DMS 273 (cell line): ENCODE measurements at regions not wholly inside any gene's neighbourhood (a gene's known extent, or its start where the extent isn't known, plus 50 kb on each side); places are given as distances from the start of the nearest gene placed in this dataset.
"Not testable (repeated sequence)": the region's sequence is repeated elsewhere in the genome, so short reads cannot be mapped to it uniquely, and the experiment has no call there.

Source experiments
- DNase-seq: peaks from one replicate; lab custom pipeline; 2025; ENCODE audit not compliant: unreplicated experiment; lab: John Stamatoyannopoulos, UW

DNA sequence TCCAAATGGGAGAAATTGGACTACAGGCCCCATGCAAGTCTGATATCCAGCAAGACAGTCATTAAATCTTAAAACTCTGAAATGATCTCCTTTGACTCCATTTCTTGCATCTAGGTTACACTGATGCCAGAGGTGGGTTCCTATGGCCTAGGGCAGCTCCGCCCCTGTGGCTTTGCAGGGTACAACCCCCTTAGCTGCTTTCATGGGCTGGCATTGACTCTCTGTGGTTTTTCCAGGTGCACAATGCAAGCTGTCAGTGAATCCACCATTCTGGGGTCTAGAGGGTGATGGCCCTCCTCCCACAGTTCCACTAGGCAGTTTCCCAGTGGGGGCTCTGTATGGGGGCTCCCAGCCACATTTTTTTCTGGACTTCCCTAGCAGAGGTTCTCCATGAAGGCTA is 228.5 kb upstream of the ADAMTS3 start:
- no peak for DNase-seq

DNA sequence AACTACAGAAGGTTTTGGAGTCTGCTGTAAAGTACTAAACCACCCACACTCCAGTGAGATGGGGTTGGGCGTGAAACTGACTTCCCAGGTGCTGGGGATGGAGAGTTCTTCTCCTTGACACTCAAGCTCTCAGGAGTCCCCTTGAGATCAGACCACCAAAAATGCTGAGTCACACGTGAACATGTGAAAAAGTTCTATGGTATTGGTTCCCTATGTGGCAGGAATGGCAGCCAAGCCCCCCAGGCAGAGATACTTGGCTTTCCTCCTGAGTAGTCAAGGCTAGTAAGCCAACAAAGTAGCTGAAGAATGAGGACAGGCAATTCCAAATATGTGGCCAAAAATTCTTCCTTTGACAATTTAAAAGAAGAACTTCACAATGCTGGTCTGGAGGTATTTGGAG is 222.0 kb upstream of the ADAMTS3 start:
- no peak for DNase-seq

DNA sequence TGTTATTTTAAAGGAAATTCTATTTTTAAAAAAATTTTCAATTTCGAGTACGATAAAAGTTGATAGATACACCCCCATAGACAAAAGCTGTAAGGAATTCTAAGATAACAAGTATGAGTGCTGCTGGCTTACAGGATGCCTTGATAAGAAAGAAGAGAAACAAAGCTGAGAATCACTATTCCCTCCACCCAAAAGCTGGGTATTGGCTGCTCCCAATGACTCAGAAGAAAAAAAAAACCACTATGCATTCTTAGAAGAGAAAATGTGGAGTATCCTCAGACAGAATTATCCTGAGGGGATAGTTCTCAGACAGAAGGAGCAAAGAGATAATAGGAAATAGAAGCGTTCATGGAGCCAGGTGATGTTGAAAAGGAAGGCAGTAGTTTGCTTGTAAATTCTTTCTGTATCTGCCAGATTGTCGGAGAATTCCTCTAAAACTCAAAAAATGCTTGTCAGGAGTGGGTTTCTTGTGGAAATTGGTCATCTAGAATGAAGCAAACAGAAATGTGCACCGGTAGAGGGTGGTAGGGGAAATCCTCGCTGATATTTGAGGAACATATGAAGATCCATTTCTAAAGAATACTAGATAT is 217.5 kb upstream of the ADAMTS3 start:
- DNase-seq, result no peak

DNA sequence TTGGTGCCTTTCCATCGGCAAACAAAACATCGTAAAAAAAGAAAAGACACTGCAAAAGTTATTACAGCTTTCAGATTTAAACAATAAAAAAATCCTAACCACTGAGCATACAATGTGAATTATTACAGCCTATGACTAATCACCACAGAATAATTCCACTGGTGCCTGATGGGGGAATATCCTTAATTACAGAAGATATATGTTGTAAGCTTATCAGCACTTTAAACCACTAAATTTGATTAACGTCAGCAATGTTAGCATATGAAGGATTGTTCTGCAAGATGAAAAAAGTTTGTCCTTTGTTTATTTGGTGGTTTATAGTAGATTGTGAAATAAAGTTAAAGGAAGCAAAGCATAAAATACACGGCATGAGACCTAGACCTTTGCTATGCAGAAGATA is 210.2 kb upstream of the ADAMTS3 start:
- no peak for DNase-seq

DNA sequence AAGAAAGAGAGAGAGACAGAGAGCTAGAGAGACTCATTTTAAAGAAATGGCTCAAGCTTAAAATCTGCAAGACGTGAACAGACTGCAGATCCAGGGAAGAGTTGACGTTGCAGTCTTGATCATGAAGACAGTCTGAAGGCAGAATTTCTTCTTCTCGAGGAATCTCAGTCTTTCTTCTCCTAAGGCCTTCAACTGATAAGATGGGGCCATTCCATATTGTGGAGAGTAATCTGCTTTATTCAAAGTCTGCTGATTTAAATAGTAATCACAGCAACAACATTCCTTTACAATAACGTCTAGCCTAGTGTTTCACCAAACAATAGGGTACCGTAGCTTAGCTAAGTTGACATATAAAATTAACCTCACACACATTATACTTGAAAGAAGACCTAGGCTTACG is 208.4 kb upstream of the ADAMTS3 start:
- no peak for DNase-seq

DNA sequence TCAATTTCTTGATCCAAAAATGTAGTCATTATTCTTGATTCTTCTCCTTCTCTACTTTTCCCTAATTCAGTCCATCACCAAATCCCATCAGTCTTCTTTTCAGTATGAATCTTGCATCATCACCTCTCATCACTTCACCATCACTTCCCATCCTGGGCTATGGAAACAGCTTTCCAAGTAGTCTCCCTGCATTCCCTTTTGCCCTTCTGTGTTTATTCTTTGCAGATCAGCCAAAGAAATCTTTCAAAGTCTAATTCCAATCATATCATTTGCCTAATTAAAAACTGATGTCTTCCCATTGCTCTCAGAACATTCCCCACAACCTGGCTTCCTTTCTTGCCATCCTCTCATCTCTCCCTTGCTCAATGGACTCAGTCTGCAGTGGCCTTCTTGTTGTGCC is 201.7 kb upstream of the ADAMTS3 start:
- DNase-seq, result no peak

DNA sequence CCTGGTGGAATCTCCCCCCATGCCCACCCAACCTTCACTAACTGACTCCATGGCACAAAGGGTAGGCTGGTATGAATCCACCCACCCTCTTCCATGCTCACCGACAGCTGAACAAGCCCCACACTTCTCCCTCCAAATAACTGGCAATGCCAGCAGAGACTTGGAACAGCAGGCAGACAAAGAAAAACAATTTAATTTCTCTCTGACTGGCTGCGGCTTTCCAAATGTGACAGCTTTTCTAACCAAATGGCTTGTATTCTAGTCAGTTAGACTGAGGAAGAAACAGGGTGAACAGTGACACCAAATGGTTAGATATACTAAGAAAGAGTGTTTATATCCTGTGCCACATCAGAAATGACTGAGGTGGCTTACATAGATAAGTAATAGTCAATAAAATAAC is 199.3 kb upstream of the ADAMTS3 start:
- DNase-seq, result no peak

DNA sequence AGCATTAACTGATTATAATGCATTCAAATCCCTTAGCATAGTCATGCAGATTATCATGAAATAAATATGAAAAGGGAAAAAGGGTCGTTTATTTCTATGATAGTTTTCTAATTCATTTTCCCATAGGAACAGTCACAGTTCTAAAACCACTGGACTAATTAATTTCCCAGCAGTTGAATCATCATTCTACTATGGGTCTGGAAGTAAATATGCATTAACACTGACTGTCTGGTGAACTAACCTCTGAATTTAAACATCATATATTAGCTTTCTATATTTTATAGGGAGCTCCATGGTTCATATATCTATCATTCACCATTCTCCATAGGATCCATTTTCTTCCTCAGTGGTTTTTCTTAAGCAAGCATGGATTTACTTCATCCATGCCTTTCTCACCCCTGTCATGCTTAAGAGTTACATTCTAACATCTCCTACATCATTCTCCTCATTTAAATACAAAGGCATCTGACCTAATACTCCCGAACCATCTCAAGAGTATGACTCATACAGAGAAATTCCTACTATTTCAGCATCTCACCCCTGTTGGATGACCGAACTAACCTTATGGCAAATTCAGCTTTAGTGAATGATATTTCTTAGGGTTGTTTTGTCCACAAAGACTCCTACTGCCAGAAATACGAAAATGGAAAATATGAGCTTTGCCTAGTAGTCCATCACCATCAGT is 198.7 kb upstream of the ADAMTS3 start:
- no peak for DNase-seq

DNA sequence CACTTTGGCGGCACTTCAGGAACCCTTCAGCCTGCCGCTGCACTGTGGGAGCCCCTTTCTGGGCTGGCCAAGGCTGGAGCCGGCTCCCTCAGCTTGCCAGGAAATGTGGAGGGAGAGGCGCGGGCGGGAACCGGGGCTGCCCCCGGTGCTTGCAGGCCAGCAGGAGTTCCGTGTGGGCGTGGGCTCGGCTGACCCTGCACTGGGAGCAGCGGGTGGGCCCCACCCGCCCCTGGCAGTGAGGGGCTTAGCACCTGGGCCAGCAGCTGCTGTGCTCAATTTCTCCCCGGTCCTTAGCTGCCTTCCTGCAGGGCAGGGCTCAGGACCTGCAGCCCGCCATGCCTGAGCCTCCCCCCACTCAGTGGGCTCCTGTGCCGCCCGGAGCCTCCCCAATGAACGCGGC is 196.8 kb upstream of the ADAMTS3 start:
- not testable (repeated sequence) for DNase-seq

DNA sequence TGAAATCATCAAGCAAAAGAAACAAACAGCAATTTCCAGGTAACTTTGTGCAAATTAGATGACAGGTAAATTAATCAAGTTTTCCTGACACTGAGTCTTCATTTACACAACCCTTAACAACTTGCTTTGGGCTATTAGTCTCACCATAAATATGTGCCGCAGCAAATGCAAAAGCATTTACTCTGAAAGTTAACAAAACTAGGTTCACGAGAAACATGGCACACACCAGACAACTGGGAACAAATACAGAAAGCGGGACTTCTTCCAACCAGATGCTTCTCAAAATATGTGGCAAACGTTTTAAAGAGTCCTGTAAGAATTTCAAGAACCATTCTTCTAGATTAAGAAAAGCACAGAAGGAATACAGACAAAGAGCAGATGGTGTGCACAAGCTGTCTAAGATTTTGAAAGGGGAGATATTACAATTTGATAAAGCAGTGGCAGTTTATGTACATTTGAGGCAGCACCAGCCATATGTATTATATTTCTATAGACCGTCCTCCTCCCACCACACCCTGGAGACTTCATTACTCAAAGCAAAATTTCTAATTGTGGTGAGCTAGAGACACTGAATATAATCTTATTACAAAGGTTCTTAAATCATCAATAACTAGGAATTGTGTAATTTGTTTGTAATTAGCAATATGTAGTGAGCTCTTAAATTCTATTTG is 192.5 kb upstream of the ADAMTS3 start:
- DNase-seq, result no peak

DNA sequence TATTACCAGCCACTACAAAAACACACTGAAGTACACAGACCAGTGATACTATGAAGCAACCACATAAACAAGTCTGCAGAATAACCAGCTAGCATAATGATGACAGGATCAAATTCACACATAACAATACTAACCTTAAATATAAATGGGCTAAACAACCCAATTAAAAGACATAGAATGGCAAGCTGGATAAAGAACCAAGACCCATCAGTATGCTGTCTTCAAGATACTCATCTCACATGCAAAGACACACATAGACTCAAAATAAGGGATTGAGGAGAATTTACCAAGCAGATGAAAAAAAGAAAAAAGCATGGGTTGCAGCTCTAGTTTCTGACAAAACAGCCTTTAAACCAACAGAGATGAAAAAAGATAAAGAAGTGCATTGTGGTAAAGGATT is 184.4 kb upstream of the ADAMTS3 start:
- not testable (repeated sequence) for DNase-seq

DNA sequence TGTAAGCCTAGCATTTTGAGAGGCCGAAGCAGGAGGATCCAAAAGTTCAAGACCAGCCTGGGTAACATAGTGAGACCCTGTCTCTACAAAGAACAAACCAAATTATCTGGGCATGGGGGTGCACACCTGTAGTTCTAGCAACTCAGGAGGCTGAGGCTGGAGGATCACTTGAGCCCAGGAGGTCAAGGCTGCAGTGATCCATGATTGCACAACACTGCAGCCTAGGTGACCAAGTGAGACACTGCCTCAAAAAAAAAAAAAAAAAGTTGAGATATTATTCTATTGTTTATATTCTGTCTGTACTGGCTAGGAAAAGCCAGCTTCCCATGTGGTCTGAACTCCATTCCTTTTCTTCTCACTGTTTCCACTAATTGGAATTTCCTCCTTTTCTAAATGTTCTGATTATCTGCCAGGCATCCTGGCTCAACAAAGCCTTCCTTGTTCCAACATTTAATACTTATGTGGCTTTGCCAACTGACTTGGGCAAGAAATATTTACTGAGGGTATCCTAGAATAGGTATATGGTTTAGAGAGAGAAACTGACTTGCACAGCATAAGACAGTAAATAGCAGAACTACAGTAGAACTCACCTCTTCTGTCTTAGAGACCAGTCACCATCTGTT is 175.2 kb upstream of the ADAMTS3 start:
- no peak for DNase-seq

DNA sequence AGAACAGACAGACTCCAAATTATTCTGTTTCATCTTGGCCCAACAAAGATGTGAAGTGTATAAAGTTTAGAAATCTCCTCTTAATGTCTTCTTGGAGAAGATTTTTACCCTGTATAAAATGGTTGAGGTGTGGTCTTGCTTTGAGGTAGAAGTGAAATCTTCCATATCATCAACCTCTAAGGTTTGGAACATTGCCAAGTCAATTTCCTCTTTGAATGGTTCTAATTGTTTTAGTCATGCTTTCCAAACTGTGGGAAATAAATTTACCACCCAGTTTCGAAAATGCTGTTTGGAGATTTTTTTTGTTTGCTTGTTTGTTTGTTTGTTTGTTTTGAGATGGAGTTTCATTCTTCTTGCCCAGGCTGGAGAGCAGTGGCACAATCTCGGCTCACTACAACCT is 174.1 kb upstream of the ADAMTS3 start:
- peak; percentile 1 for DNase-seq

DNA sequence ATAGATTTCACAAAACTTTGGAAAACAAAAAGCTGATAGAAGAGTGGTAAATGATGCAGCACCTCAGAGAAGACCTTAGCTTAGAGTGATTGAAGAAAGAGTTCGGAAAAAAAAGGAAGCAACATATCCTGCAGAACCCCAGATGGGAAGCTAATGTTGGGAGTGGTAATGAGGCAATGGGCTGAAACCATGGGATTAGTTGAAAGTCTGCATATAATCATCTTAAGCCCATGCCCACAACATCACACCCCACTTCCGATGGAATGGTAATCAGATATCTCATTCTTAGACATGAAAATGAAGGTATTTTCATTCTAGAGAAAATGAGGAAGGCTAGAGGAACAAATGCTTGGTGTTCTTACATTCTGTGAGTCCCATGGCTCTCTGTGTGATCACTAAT is 146.3 kb upstream of the ADAMTS3 start:
- no peak for DNase-seq

DNA sequence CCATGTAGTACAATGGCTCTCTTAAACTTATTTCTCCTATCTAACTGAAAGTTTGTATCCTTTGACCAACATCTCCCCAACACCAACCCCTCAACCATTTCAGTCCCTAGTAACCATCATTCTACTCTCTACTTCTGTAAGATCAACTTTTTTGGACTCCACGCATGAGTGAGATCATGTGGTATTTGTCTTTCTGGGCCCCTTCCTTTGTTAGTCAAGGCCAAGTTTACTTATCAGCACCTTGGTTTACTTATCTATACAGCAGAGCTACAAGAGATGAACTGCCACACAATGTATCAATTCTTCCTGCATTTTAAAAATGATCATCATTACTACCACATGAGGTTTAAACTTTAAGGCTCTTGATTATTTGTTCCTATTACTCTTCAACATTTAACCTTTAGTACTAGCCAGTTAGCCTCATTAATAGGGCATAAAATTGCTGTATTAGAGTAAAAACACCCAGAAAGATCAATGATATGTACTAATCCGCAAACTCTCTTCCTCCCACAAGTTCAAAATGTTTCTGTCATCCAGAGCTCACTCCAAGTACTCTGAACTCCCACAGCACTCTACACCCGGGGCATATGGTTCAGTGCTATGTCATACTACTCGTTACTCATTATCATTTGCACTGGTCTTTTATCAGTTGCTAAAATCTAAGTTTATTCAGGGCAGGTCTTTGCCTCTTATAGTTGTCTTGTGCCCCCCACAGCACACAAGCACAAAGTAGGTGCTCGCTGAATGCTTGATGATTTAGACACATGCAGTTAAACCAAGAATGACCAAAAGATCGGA is 145.7 kb upstream of the ADAMTS3 start:
- no peak for DNase-seq

DNA sequence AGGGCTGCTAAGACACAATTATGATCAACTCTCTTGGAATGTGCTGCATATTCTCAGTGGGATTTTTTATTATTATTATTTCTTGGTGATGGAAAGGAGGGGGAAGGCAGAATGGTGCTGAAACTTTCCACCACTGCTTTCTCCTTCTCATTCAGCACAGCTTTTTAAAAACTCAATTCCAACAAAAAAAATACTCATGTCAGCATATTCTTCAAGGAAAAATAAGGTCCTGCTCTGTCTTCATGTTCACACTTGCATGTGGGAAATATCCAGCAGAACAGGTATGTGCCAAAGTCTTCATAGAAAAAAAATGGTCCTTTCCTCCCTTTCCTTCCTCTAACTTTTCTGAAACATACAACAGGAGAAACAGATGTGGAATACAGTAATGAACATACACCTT is 144.0 kb upstream of the ADAMTS3 start:
- no peak for DNase-seq

DNA sequence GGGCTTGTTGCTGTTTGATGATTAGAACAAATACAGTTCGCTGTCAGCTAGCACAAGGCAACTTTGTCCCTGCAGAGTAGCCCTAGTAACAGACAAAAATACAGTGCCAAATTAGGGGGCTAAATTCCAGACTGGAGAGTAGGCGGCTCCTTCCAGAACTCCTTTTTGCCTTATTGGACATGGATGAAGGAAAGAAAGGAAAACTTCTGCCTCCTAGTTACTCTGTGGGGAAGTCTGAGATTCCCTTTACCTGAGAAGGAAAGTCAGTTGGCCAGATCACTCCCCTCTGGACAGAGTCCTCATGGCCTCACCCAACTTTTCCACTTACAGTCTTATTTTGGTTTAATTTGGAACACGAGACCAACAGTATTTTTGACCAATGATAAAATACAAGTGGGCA is 140.5 kb upstream of the ADAMTS3 start:
- DNase-seq, result no peak

DNA sequence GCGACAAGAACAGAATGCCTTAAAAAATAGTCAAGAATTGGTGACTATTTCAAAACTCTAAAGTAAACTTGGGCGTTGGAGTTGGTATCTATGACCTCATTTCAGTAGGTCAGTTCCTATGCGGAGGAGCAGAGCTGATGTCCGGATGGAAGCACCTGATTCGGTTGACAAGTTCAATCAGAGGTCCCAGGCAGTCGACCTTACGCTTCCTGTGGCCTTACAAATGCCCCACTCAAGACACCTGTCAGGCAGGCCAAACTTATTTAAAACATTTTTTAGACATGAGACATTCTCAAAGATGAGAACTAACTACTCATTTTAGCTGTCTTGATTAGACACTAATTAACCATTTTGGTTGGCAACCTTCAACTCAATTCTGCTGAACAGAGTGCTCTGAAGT is 137.7 kb upstream of the ADAMTS3 start:
- no peak for DNase-seq

DNA sequence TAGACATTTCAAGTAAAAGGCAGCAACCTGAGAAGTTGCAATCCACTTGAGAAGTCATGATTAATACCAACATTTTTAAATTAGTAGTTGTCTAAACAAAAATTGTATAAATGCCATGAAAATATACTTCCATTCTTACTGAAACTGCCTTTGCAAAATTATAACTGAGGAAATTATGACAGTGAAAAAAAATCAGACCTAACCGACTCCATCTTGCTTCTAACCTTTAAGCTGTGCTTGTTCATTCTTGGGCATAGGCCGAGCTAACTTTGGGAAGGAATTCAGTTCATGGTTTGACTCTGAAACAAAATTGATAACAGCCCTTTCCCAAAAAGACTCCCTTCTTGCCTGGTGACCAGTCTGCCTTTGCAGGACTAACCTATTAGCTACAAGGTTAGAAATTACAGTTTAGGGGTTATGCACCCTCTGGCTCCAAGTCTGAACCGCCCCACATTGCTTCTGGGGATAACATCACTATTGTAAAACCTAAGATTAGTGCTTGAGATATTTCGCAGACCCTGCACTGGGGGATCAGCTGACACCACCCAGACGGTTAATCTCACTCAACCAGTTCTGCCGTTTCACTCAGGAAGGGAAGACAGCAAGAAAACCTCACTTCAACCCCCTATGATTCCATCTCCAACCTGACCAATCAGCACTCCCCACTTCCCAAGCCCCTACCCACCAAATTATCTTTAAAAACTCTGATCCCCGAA is 136.1 kb upstream of the ADAMTS3 start:
- DNase-seq, result not testable (repeated sequence)

DNA sequence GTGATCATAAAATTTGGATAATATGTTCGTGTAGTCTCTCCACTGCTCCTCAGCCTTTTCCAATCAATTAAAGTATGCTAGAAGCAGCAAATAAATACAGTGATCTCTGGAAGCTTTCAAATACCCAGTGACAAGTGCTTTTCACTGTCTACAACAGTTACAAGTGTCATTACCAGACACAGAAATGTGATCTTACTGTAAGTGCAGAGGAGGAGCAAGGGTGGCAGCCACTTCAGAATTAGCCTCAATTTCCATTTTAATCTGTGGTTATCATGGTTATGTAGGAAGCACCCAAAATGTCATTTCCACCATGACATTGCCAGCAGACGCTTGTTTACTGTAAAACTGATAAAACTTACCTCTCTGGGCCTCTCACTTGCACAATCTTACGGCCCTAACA is 133.9 kb upstream of the ADAMTS3 start:
- no peak for DNase-seq
